ENCODE measurements at regions not wholly inside any gene's neighbourhood (a gene's known extent, or its start where the extent isn't known, plus 50 kb on each side); places are given as distances from the start of the nearest gene placed in this dataset.

- no peak overlapping the region for H3K4ac ChIP-seq (replicated peaks; ENCODE audit: insufficient read length, low read depth, low read length)
- peaks cover 0 to 11% (median 10%) of the 10 kb centered on the region in 4 experiments; a peak in 5 of 7 replicates for H3K27me3 ChIP-seq (replicated peaks in 1 of 4; ENCODE audit: control insufficient read depth in 3 of 4, extremely low read depth in 1 of 4, insufficient read depth in 3 of 4, low read length in 3 of 4)
- H3K27ac ChIP-seq (ENCODE audit: low read depth, low read length) = peak overlapping the region; percentile 49; the same call in 1 of the 2 replicates
- peak overlapping the region; percentile 43 to 92 for H3K4me2 ChIP-seq (ENCODE audit: insufficient read depth in 1 of 2, low read depth in 2 of 2, low read length in 2 of 2)
- H2BK15ac ChIP-seq (ENCODE audit: low read length) = no peak overlapping the region
- peak; percentile 65 to 96 for DNase-seq (ENCODE audit: low read depth in 1 of 2, low spot score in 2 of 2)
- H3K14ac ChIP-seq (ENCODE audit: insufficient read length) = no peak overlapping the region
- H2AK5ac ChIP-seq (ENCODE audit: low read depth, low read length) = 0 out of 2 replicates have a peak overlapping the region, but pooled peaks have one; percentile 6
- H2AFZ ChIP-seq (ENCODE audit: low read length) = peak overlapping the region; percentile 99
- H3K36me3 ChIP-seq (ENCODE audit: control insufficient read depth in 2 of 4, insufficient read depth in 4 of 4, low read length in 3 of 4) = no peaks in the 10 kb centered on the region
- H3K9ac ChIP-seq (replicated peaks in 1 of 4; ENCODE audit: extremely low read depth in 1 of 4, low read depth in 3 of 4, low read length in 3 of 4) = peak overlapping the region in 3 of 4 experiments; percentile 49 to 58 (median 54); a peak in 4 of 7 replicates
- no peaks in the 10 kb centered on the region; a peak in 1 of 4 replicates for H3K9me3 ChIP-seq (ENCODE audit: insufficient read depth in 2 of 2, low read depth in 1 of 2, low read length in 1 of 2)
- H3K23ac ChIP-seq (ENCODE audit: insufficient read length) = no peak overlapping the region
- peak overlapping the region; percentile 64 to 86 (median 76); a peak in 7 of 8 replicates for H3K4me3 ChIP-seq (ENCODE audit: extremely low read depth in 1 of 4, insufficient read depth in 2 of 4, low read depth in 3 of 4, low read length in 4 of 4)
- peaks cover 12% of the 10 kb centered on the region for H3K23me2 ChIP-seq (ENCODE audit: low read depth, low read length)
- CTCF ChIA-PET (ENCODE audit: partially characterized antibody) = interaction anchor here (0.5 to 3.0 kb wide), 49 partner anchors 9 to 1291 kb away, joined by 3 to 82 read pairs (median 4); partner anchors contain the start of gene EIF4G2
- no peak overlapping the region for H3K56ac ChIP-seq (replicated peaks; ENCODE audit: insufficient read length, low read depth, low read length)
- peak overlapping the region; percentile 72; the same call in 1 of the 2 replicates for H3K18ac ChIP-seq (ENCODE audit: extremely low read depth, low read length)
- H2BK12ac ChIP-seq (ENCODE audit: low read depth, low read length) = no peak overlapping the region
- peak overlapping the region; percentile 44 for H2BK120ac ChIP-seq (replicated peaks; ENCODE audit: low read depth, low read length)
- H4K8ac ChIP-seq (ENCODE audit: extremely low read depth, insufficient read depth, low read length) = no peak overlapping the region
- POLR2A ChIA-PET (ENCODE audit: partially characterized antibody) = interaction anchor here (0.7 to 2.4 kb wide), 8 partner anchors 22 to 153 kb away, joined by 3 to 18 read pairs (median 4); partner anchors contain the start of genes EIF4G2 and ZBED5
- H4K20me1 ChIP-seq (replicated peaks in 1 of 2; ENCODE audit: control insufficient read depth in 1 of 2, insufficient read depth in 2 of 2, low read length in 2 of 2) = no peaks in the 10 kb centered on the region
- no peaks in the 10 kb centered on the region for H3K79me1 ChIP-seq (ENCODE audit: low read depth, low read length)
- H3K4me1 ChIP-seq (replicated peaks in 1 of 4; ENCODE audit: control insufficient read depth in 3 of 4, insufficient read depth in 4 of 4, low read length in 3 of 4) = peaks cover 3 to 14% (median 5%) of the 10 kb centered on the region in 4 experiments; a peak in 4 of 7 replicates
- 8% methylated on average over 20 of the region's 20 CpGs; no CpG with 5 or more reads in 1 of the 2 experiments for WGBS, 2 experiments (ENCODE audit: extremely low coverage in 1 of 2, insufficient coverage in 1 of 2, insufficient read length in 1 of 2, insufficient replicate concordance in 2 of 2, low coverage in 1 of 2, low lambda C conversion rate in 2 of 2, missing lambda C conversion rate in 1 of 2)
- peak overlapping the region; percentile 66; the same call in 1 of the 2 replicates for H2BK5ac ChIP-seq (ENCODE audit: low read depth, low read length)
- H2BK20ac ChIP-seq (ENCODE audit: low read length) = peak overlapping the region; percentile 15; the same call in 1 of the 2 replicates
- no peak overlapping the region for H4K91ac ChIP-seq (replicated peaks; ENCODE audit: insufficient read length, low read length)
- no peaks in the 10 kb centered on the region for H3K79me2 ChIP-seq (ENCODE audit: control insufficient read depth in 1 of 2, insufficient read depth in 2 of 2, low read length in 2 of 2)
- H4K5ac ChIP-seq (ENCODE audit: insufficient read length, low read depth, low read length) = peak overlapping the region; percentile 65
- peak; percentile 99 for FAIRE-seq
Measured at GRCh38 chr11:10933455-10934292, 75.8 kb upstream of the ZBED5 start.

All from H1 (cell line).